Adrenal gland (tissue), 9 donors: ENCODE measurements at regions not wholly inside any gene's neighbourhood (a gene's known extent, or its start where the extent isn't known, plus 50 kb on each side); places are given as distances from the start of the nearest gene placed in this dataset.
A peak's percentile ranks its signal among the peaks of the same experiment; 100 is the strongest.

Experiments
- DNase-seq, 7 donors: peaks; one replicate each; pipeline ENCODE4 v3.0.0-alpha.2; 2019 to 2020
- H3K27ac ChIP-seq, 5 donors: fragments of 200-600 bp; sonication (generic) in 4 of 5; 1 replicate in 3 of 5; 2 replicates in 2 of 5; pipeline versions ENCODE4 v1.5.1 to v1.8.0; 2016 to 2020; ENCODE audit warnings: mild to moderate bottlenecking in 1 of 5
- H3K27me3 ChIP-seq: fragments of 200-600 bp; 2 replicates; pipeline ENCODE4 v1.8.0; 2021
- H3K36me3 ChIP-seq, 2 donors: fragments of 200-600 bp; replicated peaks in 1 of 2; 1 replicate in 1 of 2; 2 replicates in 1 of 2; pipeline versions ENCODE4 v1.5.1 to v1.8.0; 2018 to 2022
- H3K4me1 ChIP-seq, 2 donors: fragments of 200-600 bp; replicated peaks in 1 of 2; 1 replicate in 1 of 2; 2 replicates in 1 of 2; pipeline versions ENCODE4 v1.5.1 to v1.8.0; 2018 to 2021
- H3K4me3 ChIP-seq, 4 donors: fragments of 200-600 bp; sonication (generic) in 3 of 4; one replicate each; pipeline ENCODE4 v1.5.1; 2016 to 2018
- H3K9me3 ChIP-seq, 3 donors: fragments of 200-600 bp; sonication (generic) in 1 of 3; replicated peaks in 1 of 3; 1 replicate in 2 of 3; 2 replicates in 1 of 3; pipeline versions ENCODE4 v1.5.1 to v1.8.0; 2016 to 2021
- POLR2A ChIP-seq, 2 donors: fragments of 450-650 bp; IDR thresholded peaks; one replicate each; pipeline ENCODE4 v1.6.1; 2017; ENCODE audit warnings: antibody characterized with exemption in 2 of 2, mild to moderate bottlenecking in 2 of 2, moderate library complexity in 1 of 2
- WGBS, 4 donors: extraction: QIAGEN DNeasy Blood & Tissue Kit in 2 of 4; methylation state at CpG; one replicate each; pipeline versions ENCODE4 v1.1.5 to v1.1.7; 2013 to 2017; 5-methylcytosine and 5-hydroxymethylcytosine counted together
- intact Hi-C, 2 donors: fragments of 100-400 bp; cut with DNase I; formaldehyde crosslinking; loops; one replicate each; pipeline versions ENCODE4 v1.14.1 to v1.15.0; 2022 to 2023
- TF ChIP-seq, protein P1 (sequence below), 6 experiments: fragments of 450-650 bp in 4 of 6; fragments of 200-600 bp in 2 of 6; sonication (generic) in 1 of 6; IDR thresholded peaks; 1 replicate in 5 of 6; 2 replicates in 1 of 6; pipeline versions ENCODE4 v1.5.1 to v1.8.0; 2016 to 2021; ENCODE audit warnings: antibody characterized with exemption in 6 of 6, mild to moderate bottlenecking in 2 of 6, moderate library complexity in 1 of 6
- donor health status: healthy with polysubstance abuse.
- donor health status: Bipolar disorder and iron deficiency.
- donor health status: DM: yes; HTN: yes; CAD: no.
- donor health status: DM: no; HTN: no; CAD: no.
- donor health status: DM: no; HTN: no; CAD: no.

DNA sequence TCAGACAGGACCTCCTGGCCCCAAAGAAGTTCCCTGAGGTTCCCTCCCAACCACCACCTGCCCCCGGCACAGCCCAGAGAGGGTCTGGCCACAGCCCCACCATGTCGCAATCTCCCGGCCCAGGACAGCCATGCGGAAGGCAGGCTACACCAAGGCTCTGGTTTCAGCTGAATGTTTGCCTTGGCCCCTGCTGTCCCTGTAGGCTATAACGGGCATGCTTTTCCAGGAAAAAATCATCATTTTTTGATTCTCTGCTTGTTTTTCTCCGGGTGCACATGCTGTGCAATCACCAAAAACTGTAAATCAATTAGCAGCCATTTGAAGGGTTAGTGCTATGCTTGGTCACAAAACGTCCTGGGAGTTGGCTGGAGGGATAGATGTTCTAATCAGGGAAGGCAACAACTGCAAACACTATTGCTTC, 142.7 kb upstream of the IGF1R start:
- Histone ChIP-seq H3K9me3 (no peaks in the 10 kb centered on the region), H3K27ac (peak overlapping the region in 1 of 5 donors; percentile 80), H3K4me1 (no peaks in the 10 kb centered on the region), H3K4me3 (no peak overlapping the region), H3K36me3 (no peaks in the 10 kb centered on the region), H3K27me3 (no peaks in the 10 kb centered on the region)
- peak in 4 of 7 donors; percentile 17 to 62 (median 35) for DNase-seq
- 40 to 49% (median 47%) methylated on average over 3 to 7 of the region's 7 CpGs for WGBS, 4 donors
- TF ChIP-seq, protein P1, sequence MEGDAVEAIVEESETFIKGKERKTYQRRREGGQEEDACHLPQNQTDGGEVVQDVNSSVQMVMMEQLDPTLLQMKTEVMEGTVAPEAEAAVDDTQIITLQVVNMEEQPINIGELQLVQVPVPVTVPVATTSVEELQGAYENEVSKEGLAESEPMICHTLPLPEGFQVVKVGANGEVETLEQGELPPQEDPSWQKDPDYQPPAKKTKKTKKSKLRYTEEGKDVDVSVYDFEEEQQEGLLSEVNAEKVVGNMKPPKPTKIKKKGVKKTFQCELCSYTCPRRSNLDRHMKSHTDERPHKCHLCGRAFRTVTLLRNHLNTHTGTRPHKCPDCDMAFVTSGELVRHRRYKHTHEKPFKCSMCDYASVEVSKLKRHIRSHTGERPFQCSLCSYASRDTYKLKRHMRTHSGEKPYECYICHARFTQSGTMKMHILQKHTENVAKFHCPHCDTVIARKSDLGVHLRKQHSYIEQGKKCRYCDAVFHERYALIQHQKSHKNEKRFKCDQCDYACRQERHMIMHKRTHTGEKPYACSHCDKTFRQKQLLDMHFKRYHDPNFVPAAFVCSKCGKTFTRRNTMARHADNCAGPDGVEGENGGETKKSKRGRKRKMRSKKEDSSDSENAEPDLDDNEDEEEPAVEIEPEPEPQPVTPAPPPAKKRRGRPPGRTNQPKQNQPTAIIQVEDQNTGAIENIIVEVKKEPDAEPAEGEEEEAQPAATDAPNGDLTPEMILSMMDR (IDR thresholded peaks at IDR 0.05), result no peak
- TF ChIP-seq POLR2A (IDR thresholded peaks at IDR 0.05), result no peak
- intact Hi-C loops, result no loop called here

DNA sequence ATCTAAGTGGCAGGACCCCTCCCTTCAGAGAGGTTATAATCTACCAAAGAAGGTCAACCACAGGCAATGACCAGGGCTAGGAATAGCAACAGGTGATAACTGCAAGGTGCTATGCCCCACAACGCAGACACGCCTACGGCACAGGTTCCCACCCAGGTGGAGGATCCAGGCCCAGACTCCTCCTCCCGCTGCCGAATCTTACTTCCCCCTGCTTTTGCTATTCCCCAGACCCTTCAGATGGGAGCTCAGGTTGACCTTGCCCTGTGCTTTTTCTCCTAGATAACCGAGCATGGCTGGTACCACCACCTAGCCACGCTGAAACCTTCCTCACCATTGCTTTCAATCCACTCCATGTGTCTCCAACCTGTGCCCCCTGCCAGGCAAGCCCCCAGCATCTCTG, 142.2 kb upstream of the IGF1R start:
- no peaks in the 10 kb centered on the region for H3K9me3 ChIP-seq
- peak overlapping the region in 1 of 5 donors; percentile 80 for H3K27ac ChIP-seq
- no peak overlapping the region for H3K4me3 ChIP-seq
- no peaks in the 10 kb centered on the region for H3K36me3 ChIP-seq
- WGBS, 4 donors, result 87 to 94% (median 89%) methylated on average over 7 of the region's 7 CpGs
- intact Hi-C loops, result no loop called here
- DNase-seq, result no peak
- TF ChIP-seq POLR2A (IDR thresholded peaks at IDR 0.05), result no peak
- TF ChIP-seq, protein P1 (IDR thresholded peaks at IDR 0.05), result no peak
- no peaks in the 10 kb centered on the region for H3K4me1 ChIP-seq
- no peaks in the 10 kb centered on the region for H3K27me3 ChIP-seq

DNA sequence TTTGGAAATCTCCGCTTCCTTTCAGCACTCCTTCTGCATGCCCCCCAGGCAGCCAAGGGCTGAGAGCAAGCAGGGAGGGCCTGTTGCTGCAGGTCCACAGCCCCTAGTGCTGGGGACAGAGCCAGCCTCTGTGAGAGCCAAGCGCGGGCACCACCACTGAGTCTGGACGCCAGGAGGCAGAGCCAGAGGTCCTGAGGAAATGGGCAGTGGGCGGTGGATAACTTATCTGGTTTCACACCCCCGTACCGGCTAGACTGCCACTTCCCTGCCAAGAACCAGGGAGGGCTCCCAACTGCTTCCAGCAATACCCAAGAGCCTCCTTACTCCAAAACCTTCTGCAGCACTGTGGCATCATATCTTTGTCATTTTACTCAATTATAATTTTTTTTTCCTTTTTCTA, 141.6 kb upstream of the IGF1R start:
- Histone ChIP-seq H3K4me3 (no peak overlapping the region), H3K9me3 (no peaks in the 10 kb centered on the region), H3K27me3 (no peaks in the 10 kb centered on the region), H3K36me3 (no peaks in the 10 kb centered on the region), H3K27ac (peak overlapping the region in 1 of 5 donors; percentile 80), H3K4me1 (no peaks in the 10 kb centered on the region)
- intact Hi-C loops, result no loop called here
- 59 to 67% (median 65%) methylated on average over 7 of the region's 7 CpGs for WGBS, 4 donors
- no peak for DNase-seq
- no peak for TF ChIP-seq POLR2A (IDR thresholded peaks at IDR 0.05)
- TF ChIP-seq, protein P1 (IDR thresholded peaks at IDR 0.05), result no peak

DNA sequence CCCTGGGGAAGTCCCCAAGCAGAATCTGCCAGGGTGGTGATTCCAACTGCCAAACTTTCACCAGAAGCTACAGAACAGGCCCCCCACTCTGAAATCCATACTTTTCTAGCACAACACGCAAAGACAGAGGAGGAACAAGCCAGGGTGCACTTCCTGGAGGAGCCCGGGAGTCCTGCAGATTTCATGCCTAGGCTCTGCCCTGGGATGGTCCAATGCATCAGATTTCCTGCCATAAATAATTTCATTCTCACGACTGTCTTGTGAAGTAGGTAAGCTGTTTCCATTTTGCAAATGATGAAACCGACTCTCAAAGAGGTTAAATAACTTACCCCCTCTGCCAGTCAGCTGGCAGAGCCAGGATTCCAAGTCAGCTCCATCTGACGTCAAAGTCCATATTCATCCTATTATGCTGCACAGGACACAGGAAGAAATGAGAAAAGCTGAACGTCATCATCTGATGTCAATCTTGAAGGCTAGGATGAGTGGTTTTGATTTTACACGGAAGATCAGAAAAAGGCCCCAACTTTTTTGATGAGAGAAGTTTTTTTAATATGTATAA, 134.8 kb upstream of the IGF1R start:
- H3K4me1 ChIP-seq, result no peaks in the 10 kb centered on the region
- no peak for DNase-seq
- H3K27ac ChIP-seq, result no peak overlapping the region
- H3K36me3 ChIP-seq, result no peaks in the 10 kb centered on the region
- 65 to 80% (median 71%) methylated on average over 7 of the region's 7 CpGs for WGBS, 4 donors
- no peaks in the 10 kb centered on the region for H3K27me3 ChIP-seq
- intact Hi-C loops, result loop anchor here in 1 of 2 donors (5.0 kb wide), 1 partner anchor 559 kb away; no protein-coding TSS in a partner anchor
- TF ChIP-seq POLR2A (IDR thresholded peaks at IDR 0.05), result no peak
- TF ChIP-seq, protein P1 (IDR thresholded peaks at IDR 0.05), result no peak
- H3K4me3 ChIP-seq, result no peak overlapping the region
- H3K9me3 ChIP-seq, result no peaks in the 10 kb centered on the region
